ENCODE measurements at regions not wholly inside any gene's neighbourhood (a gene's known extent, or its start where the extent isn't known, plus 50 kb on each side); places are given as distances from the start of the nearest gene placed in this dataset.
A peak's percentile ranks its signal among the peaks of the same experiment; 100 is the strongest.

DNA sequence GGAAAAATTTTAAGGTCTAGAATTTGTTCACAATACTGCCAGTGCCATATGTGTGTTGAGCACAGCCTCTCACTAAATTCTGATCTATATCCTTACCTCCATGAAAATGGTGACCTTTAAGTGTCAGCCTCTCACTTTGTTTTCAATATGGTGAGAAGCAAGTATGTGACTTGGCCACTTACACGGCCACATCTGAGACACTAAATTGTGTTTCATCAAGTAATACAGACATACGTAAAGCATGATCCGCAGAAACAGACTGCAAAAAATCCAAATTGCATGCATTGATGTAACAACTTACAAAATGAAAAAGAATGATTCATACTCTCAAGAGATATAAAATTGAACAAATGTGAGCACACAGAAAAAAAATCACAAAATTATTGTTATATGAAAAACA, 55.2 kb upstream of the UGP2 start:
- Histone ChIP-seq H3K9ac (ENCODE audit: low read depth, low read length) (no peak overlapping the region), H3K36me3 (ENCODE audit: insufficient read depth, low read length) (no peaks in the 10 kb centered on the region), H3K4me3 (ENCODE audit: low read length) (no peak overlapping the region), H3K4me2 (ENCODE audit: low read length) (no peak overlapping the region), H3K27me3 (ENCODE audit: control insufficient read depth, insufficient read depth, low read length) (no peaks in the 10 kb centered on the region), H3K4me1 (ENCODE audit: control insufficient read depth, insufficient read depth, low read length) (peaks cover 49% of the 10 kb centered on the region), H3K9me3 (replicated peaks; ENCODE audit: low read length) (no peaks in the 10 kb centered on the region)

DNA sequence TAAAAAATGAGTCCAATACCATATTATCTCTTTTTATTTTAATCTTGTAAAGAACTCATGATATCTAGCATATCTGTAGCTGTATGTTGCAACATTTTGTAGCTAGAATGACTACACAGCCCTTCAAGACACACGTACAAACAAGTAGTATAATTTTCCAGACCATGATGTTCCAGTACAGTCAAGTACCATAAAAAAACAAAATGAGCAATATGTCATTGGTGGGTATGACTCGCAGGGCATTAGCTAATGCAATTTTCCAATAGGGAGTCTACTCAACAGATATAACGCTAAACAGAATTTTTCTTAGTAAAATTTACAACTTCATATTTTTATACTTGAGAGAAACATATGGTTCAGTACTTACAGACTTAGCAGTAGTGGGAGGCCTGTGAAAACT, 53.6 kb upstream of the UGP2 start:
- Histone ChIP-seq H3K9ac (ENCODE audit: low read depth, low read length) (peak overlapping the region; percentile 68), H3K4me3 (ENCODE audit: low read length) (no peak overlapping the region), H3K4me1 (ENCODE audit: control insufficient read depth, insufficient read depth, low read length) (peaks cover 63% of the 10 kb centered on the region), H3K4me2 (ENCODE audit: low read length) (peak overlapping the region; percentile 7), H3K36me3 (ENCODE audit: insufficient read depth, low read length) (no peaks in the 10 kb centered on the region), H3K27me3 (ENCODE audit: control insufficient read depth, insufficient read depth, low read length) (no peaks in the 10 kb centered on the region), H3K9me3 (replicated peaks; ENCODE audit: low read length) (no peaks in the 10 kb centered on the region)

DNA sequence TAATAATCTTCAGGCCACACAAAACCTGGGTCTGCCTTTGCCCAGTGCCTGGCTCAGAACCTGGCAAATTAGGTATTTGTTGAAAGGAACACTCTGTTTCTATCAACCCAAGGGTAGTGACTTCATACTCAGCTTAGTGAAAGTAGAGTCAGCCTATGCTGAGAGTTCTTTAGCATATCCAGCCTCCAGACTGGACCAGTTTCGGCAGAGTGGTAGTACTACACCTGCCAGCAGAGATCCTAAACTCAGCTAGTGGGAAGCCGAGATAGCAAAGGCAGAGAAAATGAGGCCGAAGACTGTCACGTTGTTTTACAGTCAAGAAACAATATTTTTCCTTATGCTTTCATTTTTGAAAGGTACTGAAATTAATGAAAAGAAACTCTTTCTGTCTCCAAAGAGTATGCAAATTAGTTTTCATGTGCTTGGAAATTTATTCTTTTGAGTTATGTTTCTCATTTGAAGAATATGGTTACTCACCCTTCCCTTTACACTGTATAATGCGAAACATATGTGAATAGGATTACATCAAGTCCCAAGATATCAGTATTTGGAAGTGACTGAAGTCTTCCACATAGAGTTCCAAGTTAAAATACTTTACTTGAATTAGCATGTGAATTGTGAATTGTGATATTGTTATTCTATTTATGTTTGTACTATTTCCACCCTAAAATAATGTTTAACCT, 52.2 kb upstream of the UGP2 start:
- H3K4me3 ChIP-seq (ENCODE audit: low read length) = no peak overlapping the region
- no peak overlapping the region for H3K4me2 ChIP-seq (ENCODE audit: low read length)
- H3K36me3 ChIP-seq (ENCODE audit: insufficient read depth, low read length) = no peaks in the 10 kb centered on the region
- no peaks in the 10 kb centered on the region for H3K9me3 ChIP-seq (replicated peaks; ENCODE audit: low read length)
- peaks cover 66% of the 10 kb centered on the region for H3K4me1 ChIP-seq (ENCODE audit: control insufficient read depth, insufficient read depth, low read length)
- no peaks in the 10 kb centered on the region for H3K27me3 ChIP-seq (ENCODE audit: control insufficient read depth, insufficient read depth, low read length)
- H3K9ac ChIP-seq (ENCODE audit: low read depth, low read length) = peak overlapping the region; percentile 79

DNA sequence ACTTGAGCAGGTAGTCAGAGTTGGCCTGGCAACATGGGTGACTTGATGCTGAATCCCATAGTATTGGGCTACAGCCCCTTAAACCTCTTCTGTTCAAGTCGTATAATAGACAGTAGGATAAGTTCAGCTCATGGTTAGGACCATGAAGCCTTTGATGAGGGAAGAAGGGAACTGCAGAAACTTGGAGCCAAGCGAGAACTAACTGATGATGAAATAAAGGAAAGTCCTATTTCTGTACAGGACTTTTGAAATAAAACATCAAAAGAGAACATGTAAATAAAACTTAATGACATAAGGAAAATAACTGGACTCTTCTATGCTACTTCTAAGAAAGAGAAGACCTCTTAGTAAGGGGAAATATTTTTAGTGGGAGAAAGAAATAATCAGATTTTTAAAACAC, 51.2 kb upstream of the UGP2 start:
- Histone ChIP-seq H3K9me3 (replicated peaks; ENCODE audit: low read length) (no peaks in the 10 kb centered on the region), H3K4me1 (ENCODE audit: control insufficient read depth, insufficient read depth, low read length) (peaks cover 66% of the 10 kb centered on the region), H3K4me2 (ENCODE audit: low read length) (peak overlapping the region; percentile 61), H3K4me3 (ENCODE audit: low read length) (peak overlapping the region; percentile 18), H3K27me3 (ENCODE audit: control insufficient read depth, insufficient read depth, low read length) (no peaks in the 10 kb centered on the region), H3K9ac (ENCODE audit: low read depth, low read length) (peak overlapping the region; percentile 79), H3K36me3 (ENCODE audit: insufficient read depth, low read length) (no peaks in the 10 kb centered on the region)

DNA sequence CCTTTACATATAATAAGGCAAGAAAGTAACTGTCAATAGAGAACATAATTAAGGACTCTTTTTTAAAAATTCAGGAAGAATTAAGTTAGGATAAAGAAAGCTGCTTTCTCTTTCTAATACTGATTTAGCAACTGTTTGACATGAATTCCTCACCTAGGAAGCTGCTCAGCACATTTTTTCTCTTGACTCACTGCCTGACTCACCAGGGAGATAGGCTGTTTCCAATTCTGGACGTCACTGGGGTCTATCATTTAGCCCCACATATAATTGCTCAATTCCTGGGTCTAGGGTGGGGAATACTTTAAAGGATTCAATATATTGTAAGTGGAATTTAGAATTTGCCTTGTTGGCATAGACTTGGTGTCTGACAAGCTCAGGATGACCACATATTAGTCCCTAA, 50.8 kb upstream of the UGP2 start:
- Histone ChIP-seq H3K4me1 (ENCODE audit: control insufficient read depth, insufficient read depth, low read length) (peaks cover 66% of the 10 kb centered on the region), H3K4me2 (ENCODE audit: low read length) (peak overlapping the region; percentile 61), H3K9me3 (replicated peaks; ENCODE audit: low read length) (no peaks in the 10 kb centered on the region), H3K27me3 (ENCODE audit: control insufficient read depth, insufficient read depth, low read length) (no peaks in the 10 kb centered on the region), H3K4me3 (ENCODE audit: low read length) (peak overlapping the region; percentile 18), H3K9ac (ENCODE audit: low read depth, low read length) (peak overlapping the region; percentile 79), H3K36me3 (ENCODE audit: insufficient read depth, low read length) (no peaks in the 10 kb centered on the region)

DNA sequence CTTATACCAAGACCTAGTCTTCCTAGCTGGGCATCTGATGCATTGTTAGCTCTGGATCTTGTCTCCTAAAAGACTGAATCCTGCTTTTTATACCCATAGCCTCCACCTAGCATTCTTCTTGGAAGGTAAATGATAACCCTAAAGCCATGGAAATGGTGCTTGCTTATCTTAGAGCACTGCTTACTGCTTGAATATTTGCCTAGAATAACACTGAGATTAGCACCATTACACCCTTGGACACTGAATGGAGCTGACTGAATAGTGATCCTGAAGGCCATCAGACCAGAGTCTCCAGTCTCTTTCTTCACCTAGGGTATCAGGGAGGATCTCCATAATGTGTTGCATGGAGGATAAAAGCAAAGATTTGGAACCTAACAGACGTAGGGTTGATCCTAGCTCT, 50.3 kb upstream of the UGP2 start:
- Histone ChIP-seq H3K27me3 (ENCODE audit: control insufficient read depth, insufficient read depth, low read length) (no peaks in the 10 kb centered on the region), H3K9me3 (replicated peaks; ENCODE audit: low read length) (no peaks in the 10 kb centered on the region), H3K4me1 (ENCODE audit: control insufficient read depth, insufficient read depth, low read length) (peaks cover 64% of the 10 kb centered on the region), H3K36me3 (ENCODE audit: insufficient read depth, low read length) (no peaks in the 10 kb centered on the region), H3K4me3 (ENCODE audit: low read length) (peak overlapping the region; percentile 10), H3K4me2 (ENCODE audit: low read length) (peak overlapping the region; percentile 21), H3K9ac (ENCODE audit: low read depth, low read length) (peak overlapping the region; percentile 70)

Measured in skeletal muscle satellite cell (primary cell).